D341Med (cell line): ENCODE measurements at regions not wholly inside any gene's neighbourhood (a gene's known extent, or its start where the extent isn't known, plus 50 kb on each side); places are given as distances from the start of the nearest gene placed in this dataset.
A peak's percentile ranks its signal among the peaks of the same experiment; 100 is the strongest.
"Not testable (repeated sequence)": the region's sequence is repeated elsewhere in the genome, so short reads cannot be mapped to it uniquely, and the experiment has no call there.

Experiments used
- DNase-seq: peaks from one replicate; pipeline ENCODE4 v3.0.0; 2012; ENCODE audit warnings: low spot score

DNA sequence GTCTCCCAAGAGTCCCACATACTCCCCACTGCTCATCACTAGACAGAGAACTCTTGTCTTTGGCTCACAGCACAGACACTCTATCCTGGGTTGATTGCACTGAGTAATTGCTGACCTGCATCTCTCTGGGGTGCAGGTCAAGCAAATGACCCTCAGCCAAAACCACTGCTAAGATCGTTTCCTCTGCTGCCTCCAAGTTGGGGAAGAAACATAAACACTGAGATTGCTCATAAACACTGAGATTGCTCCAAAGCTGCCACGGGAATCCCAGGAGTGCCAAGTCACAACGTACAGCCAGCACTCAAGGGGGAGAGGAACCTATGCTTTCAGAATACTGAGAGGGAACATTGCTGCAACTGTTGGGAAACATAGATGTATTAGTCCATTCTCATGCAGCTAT is 1402.1 kb upstream of the ACO1 start:
- DNase-seq, result no peak

DNA sequence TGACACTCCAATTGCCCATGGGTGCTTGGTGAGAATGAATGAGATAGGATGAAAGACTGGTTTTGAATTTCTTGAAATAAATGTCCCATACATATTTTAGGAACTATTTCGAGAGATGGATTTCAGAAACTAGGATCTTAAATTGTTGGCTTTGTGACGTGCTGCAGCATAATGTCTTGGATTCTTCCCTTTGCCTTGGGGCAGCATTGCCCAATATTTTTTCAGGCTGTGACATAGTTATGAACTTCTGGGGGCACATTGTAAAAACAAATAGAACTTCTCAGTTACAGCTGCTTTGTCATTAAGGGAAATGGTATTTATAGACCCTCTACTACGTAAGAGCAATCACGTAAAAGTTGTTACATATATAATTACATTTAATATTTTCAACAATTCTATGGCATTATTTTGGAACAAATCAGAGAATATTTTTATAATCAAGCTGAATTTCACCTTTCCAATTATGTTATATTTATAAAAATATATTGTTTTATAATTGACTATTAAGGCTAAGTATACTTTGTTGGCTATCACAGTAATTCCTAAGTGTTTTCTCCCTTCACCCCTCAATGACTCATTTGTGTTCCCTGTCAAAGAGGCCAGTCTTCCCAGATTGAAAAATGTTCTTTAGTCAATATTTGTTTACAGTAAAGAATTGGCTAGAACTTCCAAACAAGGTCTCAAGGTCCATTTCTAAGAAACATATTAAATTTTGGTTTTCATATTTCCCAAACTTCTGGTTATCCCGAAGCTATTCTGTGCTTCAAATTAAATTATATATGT is 1388.3 kb upstream of the ACO1 start:
- DNase-seq, result no peak

GRCh38 chr9:30996761-30997160 is 1387.7 kb upstream of the ACO1 start:
- no peak for DNase-seq

- DNase-seq, result no peak
These were observed 1387.2 kb upstream of the ACO1 start for GRCh38 chr9:30997291-30997690.

DNA sequence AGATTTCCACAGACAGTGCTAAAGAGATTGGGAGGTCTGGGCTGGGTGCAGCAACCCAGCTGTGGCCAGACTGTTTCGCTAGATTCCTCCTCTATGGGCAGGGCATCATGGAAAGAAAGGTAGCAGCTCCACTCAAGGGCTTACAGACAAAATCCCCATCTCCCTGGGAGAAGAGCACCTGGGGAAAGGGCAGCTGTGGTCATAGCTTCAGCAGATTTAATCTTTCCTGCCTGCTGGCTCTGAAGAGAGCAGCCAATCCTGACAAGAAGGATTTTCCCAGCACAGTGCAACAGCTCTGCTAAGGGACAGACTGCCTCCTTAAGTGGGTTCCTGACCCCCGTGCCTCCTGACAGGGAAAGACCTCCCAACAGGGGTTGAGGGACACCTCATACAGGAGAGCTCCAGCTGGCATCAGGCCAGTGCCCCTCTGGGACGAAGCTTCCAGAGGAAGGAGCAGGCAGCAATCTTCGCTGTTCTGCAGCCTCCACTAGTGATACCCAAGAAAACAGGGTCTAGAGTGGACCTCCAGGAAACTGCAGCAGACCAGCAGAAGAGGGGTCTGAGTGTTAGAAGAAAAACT is 1379.3 kb upstream of the ACO1 start:
- DNase-seq, result no peak

GRCh38 chr9:31013371-31013770 is 1371.1 kb upstream of the ACO1 start:
- no peak for DNase-seq

GRCh38 chr9:31023847-31024246 is 1360.6 kb upstream of the ACO1 start:
- DNase-seq, result no peak

DNA sequence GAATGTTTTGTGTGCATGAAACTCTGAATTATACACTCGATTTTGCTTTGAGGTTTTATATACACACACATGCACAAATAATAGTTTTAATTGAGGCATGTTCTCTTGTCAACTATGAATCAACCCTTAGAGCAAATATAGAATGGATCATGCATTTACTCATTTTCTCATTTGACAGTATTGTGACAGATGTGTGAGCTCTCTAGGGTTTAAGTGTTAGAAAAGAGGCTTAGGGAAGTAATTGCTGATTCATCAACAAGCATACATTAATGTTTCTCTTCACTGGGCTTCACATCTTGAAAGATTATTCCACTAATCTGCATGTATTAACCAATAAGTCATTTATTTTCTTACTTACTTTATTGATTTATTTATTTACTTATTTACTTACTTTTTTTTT is 1356.8 kb upstream of the ACO1 start:
- peak; percentile 29 for DNase-seq

- DNase-seq, result no peak
These were observed 1356.3 kb upstream of the ACO1 start for GRCh38 chr9:31028137-31028536.

DNA sequence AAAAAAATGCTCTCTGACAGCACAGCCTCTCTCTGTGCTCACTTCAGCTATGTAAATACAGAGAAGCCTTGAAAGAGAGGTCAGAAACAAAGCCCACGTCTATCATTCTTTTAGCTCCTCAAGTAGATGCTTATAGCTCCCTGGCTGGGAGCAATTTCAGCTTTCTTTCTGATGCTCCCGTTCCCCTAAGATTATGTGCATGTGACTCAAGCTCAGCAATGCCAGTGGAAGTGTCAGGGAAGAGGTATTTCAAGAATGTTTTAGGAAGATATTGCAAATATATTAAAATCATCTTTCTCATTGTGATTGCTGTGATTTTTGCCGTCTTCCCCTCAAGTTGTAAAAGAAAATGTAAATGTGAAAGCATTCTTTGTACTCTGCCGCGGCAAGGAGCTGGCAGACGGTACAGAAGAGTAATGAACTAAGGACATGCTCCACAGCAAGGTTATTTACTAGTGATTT is 1353.7 kb upstream of the ACO1 start:
- DNase-seq, result no peak

- DNase-seq, result no peak
These were observed 1352.2 kb upstream of the ACO1 start for GRCh38 chr9:31032206-31032605.

GRCh38 chr9:31034311-31034710 is 1350.1 kb upstream of the ACO1 start:
- DNase-seq, result no peak

DNA sequence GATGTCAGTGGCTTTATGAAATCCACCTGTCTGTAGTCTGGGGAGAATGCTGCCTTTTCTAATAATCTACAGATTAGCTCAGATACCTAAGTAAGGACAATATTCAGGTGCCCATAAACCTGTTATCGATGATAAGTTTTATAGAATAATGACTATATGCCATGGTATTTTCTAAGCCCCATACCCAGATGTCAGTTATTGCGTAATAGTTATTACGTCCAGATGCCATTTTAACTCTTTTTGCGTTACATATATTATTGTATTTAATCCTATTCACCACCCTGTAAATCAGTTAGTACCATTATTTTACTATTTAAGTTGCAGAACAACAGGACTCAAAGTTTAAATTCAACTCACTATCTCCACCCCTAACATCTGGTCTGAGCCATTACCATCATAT is 1343.9 kb upstream of the ACO1 start:
- no peak for DNase-seq

DNA sequence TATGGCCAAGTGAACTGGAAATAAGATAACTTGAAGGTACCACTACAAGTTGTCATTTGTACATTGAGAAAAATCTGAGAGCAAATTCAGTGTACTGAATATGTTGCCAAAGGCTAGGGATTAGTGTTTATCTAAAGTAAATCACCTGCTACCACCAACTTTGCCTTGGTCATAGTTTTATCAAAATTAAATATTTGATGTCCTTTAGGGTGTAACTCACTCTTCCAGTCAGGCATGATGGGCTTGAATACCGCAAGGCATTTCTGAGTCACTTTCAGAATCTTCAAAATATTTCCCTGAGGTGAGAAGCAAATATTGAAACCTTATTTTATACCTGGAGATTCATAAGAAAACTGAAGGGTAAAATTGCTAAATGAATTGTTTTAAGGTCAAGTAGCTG is 1338.6 kb upstream of the ACO1 start:
- DNase-seq, result no peak

- DNase-seq, result not testable (repeated sequence)
These were observed 1322.9 kb upstream of the ACO1 start for GRCh38 chr9:31061592-31061991.

GRCh38 chr9:31065691-31066090 is 1318.8 kb upstream of the ACO1 start:
- DNase-seq, result no peak

DNA sequence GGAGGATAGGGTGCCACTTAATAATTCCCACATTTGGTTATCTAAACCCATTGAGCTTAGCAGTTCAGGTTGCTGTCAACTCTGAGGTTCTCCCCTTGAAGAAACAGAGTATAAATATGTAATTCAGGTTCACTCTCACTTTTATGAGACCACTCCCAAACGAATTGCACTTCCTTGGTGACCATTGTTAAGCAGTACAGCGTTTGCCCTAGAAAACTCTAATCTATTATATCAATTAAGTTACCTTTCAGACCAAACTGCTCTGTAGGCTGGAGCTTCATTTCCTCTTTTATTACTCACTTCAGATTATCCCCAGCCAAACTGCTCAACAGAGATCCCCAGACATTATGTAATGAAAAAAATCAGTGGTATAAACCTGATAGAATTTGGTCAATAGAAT is 1317.0 kb upstream of the ACO1 start:
- DNase-seq, result no peak

- DNase-seq, result no peak
These were observed 1312.7 kb upstream of the ACO1 start for GRCh38 chr9:31071606-31072286.

- DNase-seq, result no peak
These were observed 1306.3 kb upstream of the ACO1 start for GRCh38 chr9:31078175-31078574.

DNA sequence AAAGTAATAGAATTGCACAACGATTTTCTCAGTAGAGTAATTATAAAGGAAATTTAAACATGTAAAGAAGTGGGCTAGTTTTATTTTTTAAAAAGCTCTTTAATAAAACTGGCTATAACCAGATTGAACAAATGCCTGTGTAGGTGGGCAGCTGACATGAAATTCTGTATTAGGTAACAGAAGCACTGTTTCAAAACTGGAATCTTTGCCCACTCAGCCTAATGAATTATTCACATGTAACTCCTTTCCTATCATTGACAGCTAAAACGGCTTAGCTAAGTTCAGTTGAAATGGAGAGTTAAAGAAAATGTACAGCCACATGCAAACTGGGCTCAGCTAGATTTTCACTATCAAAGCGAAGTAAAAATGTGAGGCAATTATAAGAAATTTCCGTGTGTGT is 1300.1 kb upstream of the ACO1 start:
- no peak for DNase-seq

DNA sequence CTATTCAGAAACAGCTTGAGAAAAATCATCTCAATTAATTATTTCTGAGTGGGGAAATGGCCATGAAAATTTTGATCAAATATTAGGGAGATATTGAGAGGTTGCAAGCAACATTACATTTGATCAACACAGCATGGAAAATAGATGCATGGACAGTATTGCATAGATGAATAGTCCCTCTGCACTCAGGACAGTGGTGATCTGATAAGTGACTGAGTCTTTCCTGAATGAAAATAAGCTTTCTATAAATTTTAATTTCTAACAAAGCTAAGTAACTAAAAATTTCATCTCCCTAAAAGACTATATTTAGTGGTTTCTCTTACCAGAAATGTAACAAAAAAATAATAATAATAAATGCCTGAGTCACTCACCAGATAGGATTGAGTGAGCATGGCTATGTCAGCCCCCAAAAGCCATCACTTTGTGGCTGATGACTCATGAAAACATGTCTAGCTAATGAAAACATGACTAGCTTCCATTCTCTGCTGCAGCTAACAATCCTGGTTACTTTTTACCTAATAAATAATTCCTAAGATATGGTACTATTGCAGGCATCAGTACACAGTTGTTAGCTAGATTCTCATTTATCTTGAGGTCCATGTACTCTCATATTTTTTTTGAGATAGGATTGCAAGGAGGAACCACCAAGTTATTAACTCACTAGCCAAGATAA is 1294.8 kb upstream of the ACO1 start:
- no peak for DNase-seq

GRCh38 chr9:31100311-31100710 is 1284.1 kb upstream of the ACO1 start:
- no peak for DNase-seq

- DNase-seq, result no peak
These were observed 1280.6 kb upstream of the ACO1 start for GRCh38 chr9:31103836-31104235.
